ENCODE measurements at regions not wholly inside any gene's neighbourhood (a gene's known extent, or its start where the extent isn't known, plus 50 kb on each side); places are given as distances from the start of the nearest gene placed in this dataset.

- no peaks in the 10 kb centered on the region for H3K9me1 ChIP-seq (replicated peaks; ENCODE audit: control insufficient read depth, extremely low read depth, insufficient read depth, low read length)
- no peak overlapping the region for H3K27ac ChIP-seq (ENCODE audit: insufficient read depth, low read depth, low read length)
- H3K36me3 ChIP-seq (ENCODE audit: control insufficient read depth in 2 of 2, extremely low read depth in 1 of 2, insufficient read depth in 2 of 2, low read length in 2 of 2), result no peaks in the 10 kb centered on the region
- no peak overlapping the region for H2AFZ ChIP-seq (ENCODE audit: low read depth, low read length)
- no peak overlapping the region for H3K4me3 ChIP-seq (replicated peaks in 1 of 3; ENCODE audit: insufficient read depth in 1 of 3, low read depth in 1 of 3, low read length in 3 of 3)
- ChIA-PET CTCF (no interaction called here), POLR2A (no interaction called here)
- no peak overlapping the region for H3K4me2 ChIP-seq (ENCODE audit: insufficient read depth, low read length)
- no TSS peak for BruUV-seq (replicated peaks)
- no peaks in the 10 kb centered on the region for H3K4me1 ChIP-seq (ENCODE audit: control insufficient read depth, extremely low read depth, insufficient read depth, low read length)
- no peaks in the 10 kb centered on the region for H3K27me3 ChIP-seq (ENCODE audit: control insufficient read depth in 2 of 2, insufficient read depth in 2 of 2, low read length in 2 of 2)
- no peak for TF ChIP-seq POLR2AphosphoS5 (IDR thresholded peaks at IDR 0.05; ENCODE audit: insufficient read depth, low read depth, low read length)
- no peak for TF ChIP-seq EZH2 (IDR thresholded peaks at IDR 0.05; ENCODE audit: borderline replicate concordance, low read depth, low read length, severe bottlenecking)
- TF ChIP-seq JUN (IDR thresholded peaks at IDR 0.05; ENCODE audit: borderline replicate concordance, insufficient read depth, insufficient read length, low read depth), result no peak
- no peak for TF ChIP-seq FOS (IDR thresholded peaks at IDR 0.05; ENCODE audit: borderline replicate concordance, insufficient read depth, low read length)
- no peak for TF ChIP-seq CTCF (IDR thresholded peaks at IDR 0.05; ENCODE audit: extremely low read depth in 1 of 2, insufficient read depth in 1 of 2, low read depth in 1 of 2, low read length in 2 of 2)
- TF ChIP-seq POLR2A (IDR thresholded peaks at IDR 0.05; ENCODE audit: low read depth, low read length), result no peak
- TF ChIP-seq MAX (IDR thresholded peaks at IDR 0.05; ENCODE audit: insufficient read depth, insufficient read length), result no peak
- TF ChIP-seq MYC (IDR thresholded peaks at IDR 0.05; ENCODE audit: low read depth, low read length), result no peak
- H4K20me1 ChIP-seq (replicated peaks; ENCODE audit: control insufficient read depth, extremely low read depth, insufficient read depth, low read length), result no peaks in the 10 kb centered on the region
- intact Hi-C loops (cut with micrococcal nuclease), result no loop called here
- no peak overlapping the region for H3K9ac ChIP-seq (replicated peaks; ENCODE audit: extremely low read depth, insufficient read depth, low read length)
- peaks cover 2% of the 10 kb centered on the region for H3K9me3 ChIP-seq (replicated peaks; ENCODE audit: control insufficient read depth, insufficient read depth, low read length)
- FAIRE-seq (no peak), DNase-seq (ENCODE audit: low read depth, low spot score) (no peak)
- dilution Hi-C loops (cut with MboI; ENCODE audit: extremely low pct_ligation_motif_present, low sequenced_read_pairs), result no loop called here
- no peaks in the 10 kb centered on the region for H3K79me2 ChIP-seq (ENCODE audit: control insufficient read depth, insufficient read depth, low read length)
Observed at GRCh38 chr2:192940767-192941166, 746.0 kb upstream of the TMEFF2 start.

Data from endothelial cell of umbilical vein (primary cell).